ENCODE measurements at regions not wholly inside any gene's neighbourhood (a gene's known extent, or its start where the extent isn't known, plus 50 kb on each side); places are given as distances from the start of the nearest gene placed in this dataset.

DNA sequence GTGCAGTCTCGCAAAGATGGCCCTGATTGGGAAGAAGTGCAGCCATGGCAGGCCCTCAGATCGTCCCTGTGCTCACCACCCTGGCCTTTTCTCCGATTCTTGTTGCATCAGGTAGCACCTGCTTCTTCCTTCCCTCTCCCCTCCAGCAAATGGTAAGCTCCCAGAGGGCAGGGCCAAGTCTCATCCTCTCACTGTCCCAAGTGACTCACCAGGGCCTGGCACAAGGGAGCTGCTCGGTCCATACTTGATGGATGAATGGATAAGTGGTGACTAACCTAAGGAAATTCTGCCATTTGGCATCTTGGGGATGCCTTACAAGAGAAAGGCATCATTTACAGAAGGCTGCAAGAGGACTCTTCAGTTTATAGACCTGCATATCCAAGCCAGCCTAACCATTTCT lies 84.9 kb downstream of the ZIC5 start:
- Histone ChIP-seq H3K4me1 (no peaks in the 10 kb centered on the region), H3K36me3 (no peaks in the 10 kb centered on the region), H3K9me3 (no peaks in the 10 kb centered on the region), H3K27ac (no peak overlapping the region), H3K4me3 (no peak overlapping the region), H3K27me3 (no peaks in the 10 kb centered on the region)
- no peak for DNase-seq
- TF ChIP-seq POLR2A (IDR thresholded peaks at IDR 0.05) = no peak
- TF ChIP-seq, protein P1, sequence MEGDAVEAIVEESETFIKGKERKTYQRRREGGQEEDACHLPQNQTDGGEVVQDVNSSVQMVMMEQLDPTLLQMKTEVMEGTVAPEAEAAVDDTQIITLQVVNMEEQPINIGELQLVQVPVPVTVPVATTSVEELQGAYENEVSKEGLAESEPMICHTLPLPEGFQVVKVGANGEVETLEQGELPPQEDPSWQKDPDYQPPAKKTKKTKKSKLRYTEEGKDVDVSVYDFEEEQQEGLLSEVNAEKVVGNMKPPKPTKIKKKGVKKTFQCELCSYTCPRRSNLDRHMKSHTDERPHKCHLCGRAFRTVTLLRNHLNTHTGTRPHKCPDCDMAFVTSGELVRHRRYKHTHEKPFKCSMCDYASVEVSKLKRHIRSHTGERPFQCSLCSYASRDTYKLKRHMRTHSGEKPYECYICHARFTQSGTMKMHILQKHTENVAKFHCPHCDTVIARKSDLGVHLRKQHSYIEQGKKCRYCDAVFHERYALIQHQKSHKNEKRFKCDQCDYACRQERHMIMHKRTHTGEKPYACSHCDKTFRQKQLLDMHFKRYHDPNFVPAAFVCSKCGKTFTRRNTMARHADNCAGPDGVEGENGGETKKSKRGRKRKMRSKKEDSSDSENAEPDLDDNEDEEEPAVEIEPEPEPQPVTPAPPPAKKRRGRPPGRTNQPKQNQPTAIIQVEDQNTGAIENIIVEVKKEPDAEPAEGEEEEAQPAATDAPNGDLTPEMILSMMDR (IDR thresholded peaks at IDR 0.05) = no peak

DNA sequence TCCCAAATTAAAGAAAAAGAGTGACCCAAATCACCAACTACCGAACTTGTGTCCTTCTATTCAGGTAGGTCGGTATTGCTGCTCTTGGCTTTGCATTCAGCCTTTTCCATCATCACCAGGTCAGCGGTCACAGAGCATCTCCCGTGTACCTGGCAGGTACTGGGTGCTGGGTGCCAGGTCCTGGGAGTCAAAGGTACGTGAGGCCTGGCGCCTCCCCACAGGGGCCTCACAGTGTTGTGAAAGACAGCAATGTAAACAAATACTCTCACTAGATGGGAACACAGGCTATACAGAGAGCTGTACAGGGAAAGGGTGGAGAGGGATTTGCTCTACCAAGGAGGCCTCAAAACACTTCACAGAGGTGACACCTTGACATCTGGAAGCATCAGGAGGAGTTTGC lies 86.7 kb downstream of the ZIC5 start:
- Histone ChIP-seq H3K27ac (no peak overlapping the region), H3K36me3 (no peaks in the 10 kb centered on the region), H3K27me3 (no peaks in the 10 kb centered on the region), H3K9me3 (no peaks in the 10 kb centered on the region), H3K4me3 (no peak overlapping the region), H3K4me1 (no peaks in the 10 kb centered on the region)
- DNase-seq = no peak
- no peak for TF ChIP-seq POLR2A (IDR thresholded peaks at IDR 0.05)
- TF ChIP-seq, protein P1 (IDR thresholded peaks at IDR 0.05) = no peak

DNA sequence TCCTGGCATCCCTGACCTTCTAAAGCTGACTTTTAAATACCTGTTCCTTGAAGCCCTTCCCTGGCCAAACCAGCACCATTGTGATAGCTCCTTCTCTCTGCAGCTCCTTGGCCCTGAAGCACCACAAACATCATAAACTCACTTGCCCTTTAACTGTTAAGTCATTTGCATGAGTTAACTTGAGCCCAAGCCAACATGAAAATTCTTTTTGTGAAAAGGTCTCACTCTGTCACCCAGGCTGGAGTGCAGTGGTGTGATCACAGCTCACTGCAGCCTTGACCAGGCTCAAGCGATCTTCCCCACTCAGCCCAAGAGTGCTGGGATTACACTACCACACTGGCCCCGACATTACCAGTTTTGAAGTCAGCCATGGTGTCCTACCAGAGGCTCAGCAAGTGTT lies 87.8 kb downstream of the ZIC5 start:
- Histone ChIP-seq H3K9me3 (no peaks in the 10 kb centered on the region), H3K27me3 (no peaks in the 10 kb centered on the region), H3K4me3 (no peak overlapping the region), H3K36me3 (no peaks in the 10 kb centered on the region), H3K27ac (no peak overlapping the region), H3K4me1 (no peaks in the 10 kb centered on the region)
- DNase-seq = no peak
- no peak for TF ChIP-seq POLR2A (IDR thresholded peaks at IDR 0.05)
- TF ChIP-seq, protein P1 (IDR thresholded peaks at IDR 0.05) = no peak

DNA sequence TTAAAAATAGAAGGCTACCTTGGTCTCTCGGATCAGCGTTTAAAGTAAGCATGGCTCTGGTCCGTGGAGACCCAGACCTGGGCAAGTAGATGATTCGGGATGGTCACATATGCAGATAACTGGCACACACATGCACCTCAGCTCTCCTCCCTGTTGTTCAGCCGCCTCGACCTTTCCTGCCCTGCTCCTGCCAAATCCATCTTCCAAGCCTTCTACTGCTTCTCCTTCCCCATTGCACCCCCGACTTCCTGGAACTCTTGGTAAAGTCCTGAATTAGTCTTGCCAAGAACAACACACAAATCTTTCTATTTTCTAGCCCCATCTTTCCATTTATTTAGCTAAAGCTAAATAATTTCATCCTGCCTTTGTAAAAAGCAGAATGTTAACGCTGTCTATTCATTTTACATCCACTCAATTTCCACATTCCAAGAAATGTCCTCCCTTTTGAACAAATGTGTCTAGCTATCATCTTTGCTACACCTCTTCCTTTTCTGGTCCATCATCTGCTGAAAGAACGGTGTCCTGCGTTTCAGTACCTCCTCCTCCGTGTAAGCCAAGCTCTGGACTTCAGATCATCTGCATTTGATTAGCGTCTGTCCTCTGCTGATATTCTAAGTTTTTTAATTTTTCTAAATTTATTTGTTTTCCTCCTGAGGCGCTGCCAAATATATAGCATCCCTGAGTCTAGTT lies 92.5 kb downstream of the ZIC5 start:
- no peaks in the 10 kb centered on the region for H3K4me1 ChIP-seq
- H3K4me3 ChIP-seq = no peak overlapping the region
- no peaks in the 10 kb centered on the region for H3K36me3 ChIP-seq
- H3K27me3 ChIP-seq = no peaks in the 10 kb centered on the region
- DNase-seq = no peak
- TF ChIP-seq POLR2A (IDR thresholded peaks at IDR 0.05) = no peak
- TF ChIP-seq, protein P1 (IDR thresholded peaks at IDR 0.05) = no peak
- no peaks in the 10 kb centered on the region for H3K9me3 ChIP-seq
- H3K27ac ChIP-seq = no peak overlapping the region

DNA sequence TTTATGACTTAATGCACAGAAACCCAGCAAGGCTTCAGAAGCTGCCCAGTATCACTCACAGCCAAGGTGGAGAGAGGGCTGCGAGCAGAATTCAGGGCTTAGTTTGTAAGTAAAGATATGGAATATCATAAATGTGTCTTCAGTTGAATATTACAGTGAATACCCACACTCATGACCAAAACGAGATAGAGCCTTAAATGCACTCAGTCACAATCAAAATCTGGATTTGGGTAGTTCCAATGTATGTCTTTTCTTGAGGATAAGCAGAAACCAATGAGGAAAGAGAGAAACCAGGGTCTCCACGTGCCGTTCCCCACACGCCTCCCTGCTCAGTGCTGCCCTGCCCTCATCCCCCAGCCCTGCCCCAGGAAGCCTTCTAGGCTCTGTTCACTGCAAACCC lies 94.9 kb downstream of the ZIC5 start:
- Histone ChIP-seq H3K36me3 (no peaks in the 10 kb centered on the region), H3K27ac (no peak overlapping the region)
- DNase-seq = no peak

More for the DNA sequence above, 94.9 kb downstream of the ZIC5 start:
- Histone ChIP-seq H3K27me3 (no peaks in the 10 kb centered on the region), H3K9me3 (no peaks in the 10 kb centered on the region), H3K4me1 (no peaks in the 10 kb centered on the region), H3K4me3 (no peak overlapping the region)
- TF ChIP-seq, protein P1 (IDR thresholded peaks at IDR 0.05) = no peak
- TF ChIP-seq POLR2A (IDR thresholded peaks at IDR 0.05) = no peak

All from Peyer's patch (tissue), 4 donors.